GM19468 (cell line): ENCODE measurements at regions not wholly inside any gene's neighbourhood (a gene's known extent, or its start where the extent isn't known, plus 50 kb on each side); places are given as distances from the start of the nearest gene placed in this dataset.
A peak's percentile ranks its signal among the peaks of the same experiment; 100 is the strongest.

Experiments
- ATAC-seq: cut with Tn5 transposase; IDR thresholded peaks from one replicate; pipeline ENCODE4 v1.9.1; 2021; ENCODE audit warnings: mild to moderate bottlenecking, moderate library complexity, moderate number of reproducible peaks; ENCODE audit not compliant: unreplicated experiment; ENCODE audit errors: extremely low read depth

- no peak for ATAC-seq
Measured at GRCh38 chr4:116877069-116877468, 208.3 kb downstream of the TRAM1L1 start.

GRCh38 chr4:116872941-116873340 is 212.4 kb downstream of the TRAM1L1 start:
- no peak for ATAC-seq

GRCh38 chr4:116872308-116872707 is 213.1 kb downstream of the TRAM1L1 start:
- no peak for ATAC-seq

GRCh38 chr4:116870686-116871085 is 214.7 kb downstream of the TRAM1L1 start:
- no peak for ATAC-seq

GRCh38 chr4:116866106-116866505 is 219.3 kb downstream of the TRAM1L1 start:
- ATAC-seq = no peak

DNA sequence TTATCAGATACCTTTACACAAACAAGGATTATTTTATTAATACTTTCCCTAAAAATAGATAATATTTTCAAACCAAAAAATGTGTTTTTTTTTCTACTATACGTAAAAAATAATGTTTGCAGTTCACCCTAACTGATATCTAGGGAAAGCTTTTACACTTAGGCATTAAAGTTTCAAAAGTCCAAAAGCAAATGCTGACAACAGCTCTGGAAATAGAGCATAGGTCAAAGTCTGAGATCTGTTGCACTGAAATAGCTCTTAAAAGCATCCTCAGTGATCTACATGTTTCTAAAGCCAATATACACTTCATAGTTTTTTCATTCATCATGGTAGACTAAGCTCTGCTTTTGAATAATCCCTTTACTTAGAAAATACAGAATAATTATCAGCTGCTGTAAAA is 222.8 kb downstream of the TRAM1L1 start:
- ATAC-seq = no peak

GRCh38 chr4:116860891-116861290 is 224.5 kb downstream of the TRAM1L1 start:
- ATAC-seq = no peak

GRCh38 chr4:116849620-116850019 is 235.8 kb downstream of the TRAM1L1 start:
- no peak for ATAC-seq

GRCh38 chr4:116847616-116848015 is 237.8 kb downstream of the TRAM1L1 start:
- ATAC-seq = no peak

GRCh38 chr4:116839826-116840225 is 245.6 kb downstream of the TRAM1L1 start:
- no peak for ATAC-seq

- no peak for ATAC-seq
Measured at GRCh38 chr4:116838609-116839008, 246.8 kb downstream of the TRAM1L1 start.

DNA sequence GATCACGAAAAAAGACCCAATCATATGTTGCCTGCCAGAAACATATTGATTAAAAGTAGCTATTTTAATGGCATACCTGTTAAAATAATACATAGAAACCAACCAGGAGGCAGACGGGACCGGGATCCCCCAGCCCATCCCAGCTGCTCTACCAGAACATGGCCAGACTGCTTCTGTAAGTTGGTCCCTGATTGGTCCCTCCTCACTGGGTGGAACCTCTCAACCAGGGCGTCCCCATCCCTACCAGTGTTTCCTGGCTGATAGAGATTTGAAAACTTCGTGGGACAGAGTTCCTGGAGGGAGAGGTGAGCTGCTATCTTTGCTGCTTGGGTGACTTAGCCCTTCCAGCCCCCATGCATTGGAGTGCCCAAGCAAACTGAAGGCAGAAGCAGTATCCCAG is 256.2 kb downstream of the TRAM1L1 start:
- ATAC-seq = no peak

DNA sequence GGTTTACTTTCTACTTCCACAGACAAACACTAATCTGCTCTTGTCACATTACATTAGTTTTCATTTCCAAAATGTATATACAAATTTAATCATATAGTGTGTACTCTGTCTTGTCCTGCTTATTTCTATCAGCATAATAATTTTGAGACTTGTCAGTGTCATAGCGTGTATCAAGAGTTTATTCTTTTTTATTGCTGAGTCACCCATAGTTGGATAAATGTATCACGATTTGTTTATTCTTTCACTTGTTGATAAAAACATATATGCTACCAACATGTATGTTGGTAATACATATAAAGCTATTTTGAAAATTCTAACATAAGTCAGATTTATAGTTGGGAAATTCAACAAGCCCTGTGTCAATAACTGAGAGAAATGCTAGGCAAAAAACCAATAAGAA is 261.2 kb downstream of the TRAM1L1 start:
- no peak for ATAC-seq

GRCh38 chr4:116811730-116812129 is 273.6 kb downstream of the TRAM1L1 start:
- no peak for ATAC-seq

DNA sequence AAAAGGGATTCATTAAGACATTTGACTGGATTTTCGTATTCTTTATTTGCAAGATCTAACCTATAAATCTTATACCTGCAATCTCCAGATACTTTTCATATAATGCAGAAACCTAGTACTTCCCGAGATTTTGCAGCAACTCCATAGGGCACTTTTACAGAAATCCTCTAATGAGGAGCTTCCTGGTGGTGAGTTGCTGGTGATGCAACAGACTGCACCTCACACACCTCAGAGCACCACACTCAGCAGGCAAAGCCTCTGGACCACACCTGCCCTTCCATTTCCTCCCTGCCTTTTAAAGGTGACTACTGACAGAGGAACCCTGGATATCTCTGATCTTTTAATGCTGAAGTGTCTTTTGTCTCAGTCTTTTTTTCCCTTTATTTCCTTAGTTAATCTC is 289.4 kb downstream of the TRAM1L1 start:
- no peak for ATAC-seq

- no peak for ATAC-seq
Measured at GRCh38 chr4:116788723-116789122, 296.7 kb downstream of the TRAM1L1 start.

DNA sequence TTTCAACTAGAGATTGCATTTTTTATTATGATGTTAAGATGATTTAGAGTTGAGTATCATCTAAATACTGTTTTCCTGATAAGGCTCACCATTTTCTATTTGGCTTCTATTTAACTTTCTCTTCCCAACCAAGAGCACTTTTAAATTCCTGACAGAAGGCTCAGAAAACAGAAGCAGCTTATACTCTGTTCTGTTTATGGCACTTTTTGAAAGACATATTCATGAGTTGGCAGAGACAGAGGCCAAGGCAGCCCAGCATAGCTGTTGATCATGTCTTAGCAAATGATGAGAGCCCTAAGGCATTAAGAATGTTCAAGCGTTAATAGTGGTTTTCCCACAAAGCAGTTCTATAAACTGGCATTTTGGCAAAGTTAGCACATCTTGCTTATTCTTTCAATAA is 330.3 kb downstream of the TRAM1L1 start:
- ATAC-seq = no peak

- no peak for ATAC-seq
Measured at GRCh38 chr4:116752027-116752426, 333.3 kb downstream of the TRAM1L1 start.

DNA sequence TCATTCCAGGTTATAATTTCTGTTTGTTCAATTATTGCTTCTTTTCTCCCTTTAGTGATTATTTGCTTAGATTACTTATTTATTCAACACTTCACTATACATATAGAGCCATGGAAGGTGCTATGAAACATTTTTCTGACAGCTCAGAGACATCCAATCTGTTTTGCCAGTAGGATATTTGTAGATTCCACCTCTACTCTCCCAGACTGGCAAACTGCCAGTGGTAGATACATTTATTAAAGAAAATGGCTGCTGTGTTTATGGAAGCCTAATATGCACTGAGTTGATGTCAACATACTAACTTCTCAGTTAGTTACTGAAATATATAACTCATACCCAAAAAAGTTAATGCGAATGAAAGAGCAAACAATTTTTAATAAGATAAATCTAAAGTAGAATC is 348.6 kb downstream of the TRAM1L1 start:
- ATAC-seq = no peak

- ATAC-seq = no peak
Measured at GRCh38 chr4:116734178-116734577, 351.2 kb downstream of the TRAM1L1 start.

- no peak for ATAC-seq
Measured at GRCh38 chr4:116733370-116733769, 352.0 kb downstream of the TRAM1L1 start.

DNA sequence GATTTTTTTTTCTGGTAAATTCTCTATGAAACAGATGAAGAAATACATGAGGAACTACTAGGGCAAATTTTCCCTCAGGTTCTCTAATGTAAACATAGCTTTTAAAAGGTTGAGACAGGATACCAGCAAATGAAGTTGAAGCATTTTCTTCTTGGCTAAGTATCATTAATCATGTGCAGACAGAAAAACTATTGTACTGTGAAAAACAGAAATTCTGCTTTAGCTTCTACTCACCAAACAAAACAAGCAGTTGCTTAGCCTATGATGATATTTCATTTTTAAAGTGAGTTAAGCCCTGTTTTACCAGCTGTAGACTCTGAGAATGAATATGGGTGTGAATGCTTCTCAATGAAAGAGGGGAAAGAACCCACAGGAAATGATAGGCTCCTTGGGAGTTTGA is 358.9 kb downstream of the TRAM1L1 start:
- ATAC-seq = no peak

DNA sequence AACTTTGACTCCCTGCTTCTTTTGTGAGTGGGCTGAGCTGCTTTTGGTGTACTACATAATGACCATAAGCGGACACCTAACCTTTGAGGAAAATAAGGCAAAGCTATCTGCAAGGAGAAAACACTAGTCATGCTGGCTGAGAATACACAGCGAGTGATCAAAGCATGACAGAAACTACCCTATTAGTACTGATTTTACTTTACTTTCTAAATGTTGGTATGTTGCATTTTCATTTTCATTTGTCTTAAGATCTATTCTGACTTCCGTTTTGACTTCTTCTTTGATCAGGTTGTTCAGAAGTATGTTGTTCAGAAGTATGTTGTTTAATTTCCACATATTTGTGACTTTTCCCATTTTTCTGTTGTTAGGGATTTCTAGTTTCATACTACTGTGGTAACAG is 361.1 kb downstream of the TRAM1L1 start:
- peak; percentile 76 for ATAC-seq
